HepG2 (cell line): ENCODE measurements at regions not wholly inside any gene's neighbourhood (a gene's known extent, or its start where the extent isn't known, plus 50 kb on each side); places are given as distances from the start of the nearest gene placed in this dataset.

Source experiments
- ATAC-seq: fragments of 200-7000 bp; cut with Tn5 transposase; 3 replicates; pipeline ENCODE4 v1.9.1; 2020; ENCODE audit warnings: mild to moderate bottlenecking, moderate library complexity
- BruUV-seq: library from RNA; stranded (reverse); fragments of 400-500 nt; replicated peaks from 2 replicates; lab custom pipeline; 2021; lab: Mats Ljungman, UMichigan
- CTCF ChIA-PET: fragments of 300-600 bp; formaldehyde crosslinking; extraction: SDS; loops from one replicate; lab custom pipeline; 2021; ENCODE audit warnings: low total read pairs, inconsistent platforms, low intra/inter-chr PET ratio; lab: Yijun Ruan, JAX
- POLR2A ChIA-PET: fragments of 350-600 bp; sonication (Branson Sonifier 250); formaldehyde crosslinking; loops from one replicate; lab custom pipeline; 2020; ENCODE audit warnings: antibody characterized with exemption, inconsistent platforms; lab: Yijun Ruan, JAX
- DNase-seq: peaks from one replicate; pipeline ENCODE4 v3.0.0-alpha.2; 2015; ENCODE audit warnings: low spot score
- FAIRE-seq: peaks from 3 replicates; lab custom pipeline; 2011; peaks lifted over from hg19 to GRCh38; lab: Jason Lieb, UNC
- H2AFZ ChIP-seq: one replicate; pipeline ENCODE4 v1.6.1; 2011; ENCODE audit warnings: low read length, inconsistent platforms
- H3K27ac ChIP-seq: fragments of 300-600 bp; 3 replicates; pipeline ENCODE4 v1.8.0; 2011; ENCODE audit warnings: mixed run types, mild to moderate bottlenecking, mixed read lengths, low read length, inconsistent platforms; ENCODE audit not compliant: insufficient read depth; ENCODE audit errors: extremely low read length
- H3K27me3 ChIP-seq, 2 experiments: fragments of 200-600 bp in 1 of 2; 2 replicates in 1 of 2; 3 replicates in 1 of 2; pipeline versions ENCODE4 v1.6.0 to v1.8.0; 2011; ENCODE audit warnings: low read length in 2 of 2, mild to moderate bottlenecking in 2 of 2, moderate library complexity in 2 of 2, inconsistent platforms in 1 of 2; ENCODE audit not compliant: insufficient read depth in 2 of 2, control insufficient read depth in 1 of 2
- H3K36me3 ChIP-seq, 2 experiments: fragments of 200-600 bp in 1 of 2; replicated peaks in 1 of 2; 2 replicates in 1 of 2; 3 replicates in 1 of 2; pipeline versions ENCODE4 v1.5.1 to v1.8.0; 2011; ENCODE audit warnings: low read length in 2 of 2, inconsistent platforms in 1 of 2; ENCODE audit not compliant: insufficient read depth in 2 of 2, control insufficient read depth in 1 of 2
- H3K4me1 ChIP-seq: 2 replicates; pipeline ENCODE4 v1.5.1; 2012; ENCODE audit warnings: low read length, inconsistent platforms; ENCODE audit not compliant: insufficient read depth
- H3K4me2 ChIP-seq: 2 replicates; pipeline ENCODE4 v1.6.0; 2011; ENCODE audit warnings: low read depth, low read length, inconsistent platforms
- H3K4me3 ChIP-seq, 3 experiments: fragments of 200-600 bp in 1 of 3; sonication (generic), shearing (Covaris generic) in 1 of 3; replicated peaks in 1 of 3; 2 replicates each; pipeline ENCODE4 v1.5.1; 2011 to 2016; ENCODE audit warnings: low read length in 3 of 3, inconsistent platforms in 2 of 3, low read depth in 2 of 3, mild to moderate bottlenecking in 2 of 3, control low read depth in 1 of 3, mixed read lengths in 1 of 3; ENCODE audit not compliant: insufficient read depth in 1 of 3
- H3K79me2 ChIP-seq: one replicate; pipeline ENCODE4 v1.6.1; 2011; ENCODE audit warnings: low read length, inconsistent platforms; ENCODE audit not compliant: insufficient read depth
- H3K9ac ChIP-seq: 2 replicates; pipeline ENCODE4 v1.6.0; 2011; ENCODE audit warnings: mild to moderate bottlenecking, low read depth, low read length, inconsistent platforms; ENCODE audit not compliant: insufficient read depth
- H3K9me3 ChIP-seq: 2 replicates; pipeline ENCODE4 v1.5.1; 2012; ENCODE audit warnings: mild to moderate bottlenecking, low read length
- H4K20me1 ChIP-seq: 2 replicates; pipeline ENCODE4 v1.6.0; 2011; ENCODE audit warnings: inconsistent platforms, mild to moderate bottlenecking, low read length, moderate library complexity; ENCODE audit not compliant: insufficient read depth
- ARID3A ChIP-seq: IDR thresholded peaks from 2 replicates; pipeline ENCODE4 v1.6.1; 2012; ENCODE audit warnings: low read depth, low read length, improper control_type of control experiment
- E2F1 ChIP-seq: sonication (generic); formaldehyde crosslinking; IDR thresholded peaks from 2 replicates; pipeline ENCODE4 v1.5.0; 2020; ENCODE audit warnings: missing genetic modification reagents
- PPARG ChIP-seq: conservative IDR thresholded peaks from 2 replicates; pipeline ENCODE4 v1.6.1; 2016; ENCODE audit warnings: missing biosample characterization, missing genetic modification reagents
- ZNF235 ChIP-seq: sonication (generic); formaldehyde crosslinking; IDR thresholded peaks from 2 replicates; pipeline ENCODE4 v1.8.1; 2023; ENCODE audit warnings: mild to moderate bottlenecking, missing genetic modification reagents, borderline replicate concordance
- ZNF646 ChIP-seq: sonication (generic); formaldehyde crosslinking; IDR thresholded peaks from 2 replicates; pipeline ENCODE4 v1.9.0; 2021; ENCODE audit warnings: mild to moderate bottlenecking, missing genetic modification reagents
- ZNF800 ChIP-seq: sonication (generic); formaldehyde crosslinking; IDR thresholded peaks from 2 replicates; pipeline ENCODE4 v1.4.0; 2020; ENCODE audit warnings: missing genetic modification reagents
- WGBS: methylation state at CpG from one replicate; pipeline ENCODE4 v1.1.6; 2017; ENCODE audit warnings: low lambda C conversion rate; 5-methylcytosine and 5-hydroxymethylcytosine counted together
- in situ Hi-C: cut with HindIII; loops from 2 replicates; pipeline ENCODE4 v1.10.0; 2017; ENCODE audit warnings: low pct_unique_long_range_greater_than_20kb; ENCODE audit not compliant: extremely low pct_ligation_motif_present
- intact Hi-C: fragments of 100-400 bp; cut with micrococcal nuclease; formaldehyde crosslinking; loops from one replicate; pipeline ENCODE4 v1.10.0; 2022; ENCODE audit not compliant: unreplicated experiment

- Histone ChIP-seq H3K9me3 (no peaks in the 10 kb centered on the region), H3K4me1 (no peaks in the 10 kb centered on the region), H3K27ac (no peak overlapping the region), H3K9ac (no peak overlapping the region), H3K4me3 (no peak overlapping the region), H3K36me3 (no peaks in the 10 kb centered on the region), H3K27me3 (no peaks in the 10 kb centered on the region), H2AFZ (no peak overlapping the region), H3K4me2 (no peak overlapping the region), H4K20me1 (no peaks in the 10 kb centered on the region)
- no TSS peak for BruUV-seq
- CTCF ChIA-PET = no interaction called here
- FAIRE-seq (no peak), ATAC-seq (no peak), DNase-seq (no peak)
- 32% methylated on average over 4 of the region's 4 CpGs for WGBS
- POLR2A ChIA-PET = no interaction called here
- intact Hi-C loops = no loop called here
- in situ Hi-C loops = no loop called here
- TF ChIP-seq ZNF235 (CRISPR knock-in tag) (no peak), ARID3A (no peak)
- TF ChIP-seq, all 625 proteins: peak for 0
- H3K79me2 ChIP-seq = no peaks in the 10 kb centered on the region
These were observed 50.5 kb upstream of the ADGRG2 start for GRCh38 chrX:19172741-19173140.

- DNase-seq (no peak), FAIRE-seq (no peak)
- H2AFZ ChIP-seq = no peak overlapping the region
- no peak for TF ChIP-seq ZNF646 (CRISPR knock-in tag)
- no peak for TF ChIP-seq ZNF800
- no peak for TF ChIP-seq PPARG
- no peak for TF ChIP-seq E2F1 (CRISPR knock-in tag)
These were observed 52.2 kb upstream of the ADGRG2 start for GRCh38 chrX:19174401-19175025.

More at GRCh38 chrX:19174401-19175025, 52.2 kb upstream of the ADGRG2 start:
- Histone ChIP-seq H4K20me1 (no peaks in the 10 kb centered on the region), H3K4me3 (no peak overlapping the region), H3K4me2 (no peak overlapping the region), H3K79me2 (no peaks in the 10 kb centered on the region), H3K27me3 (no peaks in the 10 kb centered on the region), H3K4me1 (no peaks in the 10 kb centered on the region), H3K27ac (no peak overlapping the region), H3K9ac (no peak overlapping the region), H3K9me3 (no peaks in the 10 kb centered on the region), H3K36me3 (no peaks in the 10 kb centered on the region)
- intact Hi-C loops = no loop called here
- no TSS peak for BruUV-seq
- POLR2A ChIA-PET = no interaction called here
- no peak for ATAC-seq
- 44% methylated on average over 8 of the region's 10 CpGs for WGBS
- CTCF ChIA-PET = no interaction called here
- in situ Hi-C loops = no loop called here
